GM18861 (cell line): ENCODE measurements at regions not wholly inside any gene's neighbourhood (a gene's known extent, or its start where the extent isn't known, plus 50 kb on each side); places are given as distances from the start of the nearest gene placed in this dataset.
"Not testable (repeated sequence)": the region's sequence is repeated elsewhere in the genome, so short reads cannot be mapped to it uniquely, and the experiment has no call there.

Source experiments
- ATAC-seq: cut with Tn5 transposase; IDR thresholded peaks from one replicate; pipeline ENCODE4 v1.9.1; 2021; ENCODE audit not compliant: unreplicated experiment

DNA sequence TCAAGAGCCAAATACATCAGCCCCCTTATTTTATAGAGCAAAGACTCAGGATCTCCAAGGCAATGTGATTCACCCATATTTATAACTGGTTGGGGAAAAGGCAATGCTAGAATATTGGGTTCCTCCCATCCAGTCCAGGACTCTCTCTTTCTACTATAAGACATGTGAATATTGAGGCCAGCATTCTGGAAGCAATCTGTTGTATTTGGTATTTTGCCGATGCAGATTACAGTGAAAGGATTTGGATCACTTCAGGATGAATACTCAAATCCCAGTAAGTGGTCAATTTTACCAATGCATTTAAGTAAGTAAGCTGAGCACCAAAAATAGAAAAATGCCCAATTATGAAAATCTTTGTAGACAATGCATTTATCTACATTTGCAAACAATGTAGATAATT, 1834.7 kb upstream of the PIK3C3 start:
- ATAC-seq = no peak

DNA sequence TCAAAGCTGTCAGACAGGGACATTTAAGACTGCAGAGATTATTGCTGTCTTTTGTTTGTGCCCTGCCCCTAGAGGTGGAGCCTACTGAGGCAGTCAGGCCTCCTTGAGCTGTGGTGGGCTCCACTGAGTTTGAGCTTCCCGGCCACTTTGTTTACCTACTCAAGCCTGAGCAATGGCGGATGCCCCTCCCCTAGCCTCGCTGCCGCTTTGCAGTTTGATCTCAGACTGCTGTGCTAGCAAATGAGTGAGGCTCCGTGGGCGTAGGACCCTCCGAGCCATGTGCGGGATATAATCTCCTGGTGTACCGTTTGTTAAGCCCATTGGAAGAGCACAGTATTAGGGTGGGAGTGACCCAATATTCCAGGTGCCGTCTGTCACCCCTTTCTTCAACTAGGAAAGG, 1835.5 kb upstream of the PIK3C3 start:
- ATAC-seq = not testable (repeated sequence)

DNA sequence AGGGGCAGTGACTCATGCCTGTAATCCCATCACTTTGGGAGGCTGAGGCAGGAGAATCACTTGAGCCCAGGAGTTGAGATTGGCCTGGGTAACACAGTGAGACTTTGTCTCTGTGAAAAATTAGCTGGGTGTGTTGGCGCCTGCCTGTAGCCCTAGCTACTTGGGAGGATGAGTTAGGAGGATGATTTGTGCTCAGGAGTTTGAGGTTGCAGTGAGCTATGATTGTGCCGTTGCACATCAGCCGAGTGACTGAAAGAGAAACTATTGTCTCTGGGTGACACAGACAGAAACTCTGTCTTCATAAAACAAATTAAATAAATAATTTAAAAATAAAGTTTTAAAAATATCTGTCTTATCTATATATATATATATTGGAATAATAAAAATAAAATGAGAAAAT, 1844.6 kb upstream of the PIK3C3 start:
- no peak for ATAC-seq

DNA sequence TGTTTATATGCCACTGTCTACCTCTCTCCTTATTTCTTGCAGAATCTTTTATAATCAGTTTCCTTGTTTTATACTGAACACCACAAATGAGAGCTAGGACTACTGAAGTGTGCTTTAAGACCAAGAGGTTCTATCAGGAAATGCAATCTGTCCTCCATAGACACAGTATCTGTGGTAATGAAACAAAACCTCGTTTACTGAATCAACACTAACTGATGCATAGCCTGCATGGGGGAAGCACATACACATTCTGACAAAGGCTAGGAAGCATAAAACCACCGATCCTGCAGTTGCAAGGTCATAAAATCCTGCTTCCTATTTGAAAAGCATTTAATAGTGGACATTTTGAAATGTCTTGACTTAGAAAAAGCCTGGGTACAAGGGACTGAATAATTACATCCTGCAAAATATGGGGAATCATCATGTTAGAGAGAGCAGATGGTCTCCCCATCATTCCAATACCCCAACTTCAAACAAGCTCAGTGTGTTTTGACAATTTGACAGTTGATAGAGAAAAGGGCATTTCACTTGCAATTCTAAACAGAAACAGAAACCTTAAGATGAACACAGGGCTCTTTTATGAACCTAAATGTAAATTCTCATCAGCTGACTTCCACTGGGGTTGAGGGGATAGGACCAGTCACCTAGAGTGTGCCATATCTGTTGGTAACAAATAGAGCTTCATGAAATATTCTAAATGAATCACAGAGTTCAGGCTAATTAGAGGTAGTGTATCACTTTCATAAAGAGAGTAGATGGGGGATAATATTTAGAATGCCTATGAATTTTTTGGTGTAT, 1845.6 kb upstream of the PIK3C3 start:
- no peak for ATAC-seq

DNA sequence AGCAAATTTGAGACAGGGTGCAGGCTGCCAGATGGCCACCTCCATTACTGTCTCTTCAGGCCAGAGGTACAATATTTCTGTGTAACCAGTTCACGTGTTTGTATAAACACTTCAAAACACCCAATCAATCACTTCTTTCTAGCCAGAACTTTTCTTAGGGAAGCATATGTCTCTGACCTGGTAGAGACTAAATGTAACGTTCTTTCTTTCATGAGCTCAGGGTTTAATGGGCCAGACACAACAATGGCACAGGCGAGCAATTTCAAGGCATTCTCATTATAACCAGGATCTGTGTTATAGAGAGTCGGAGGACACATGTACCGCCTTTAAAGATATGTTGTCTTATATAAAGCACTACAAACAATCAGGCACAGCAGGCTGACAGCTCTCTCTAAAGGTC, 1846.4 kb upstream of the PIK3C3 start:
- no peak for ATAC-seq

DNA sequence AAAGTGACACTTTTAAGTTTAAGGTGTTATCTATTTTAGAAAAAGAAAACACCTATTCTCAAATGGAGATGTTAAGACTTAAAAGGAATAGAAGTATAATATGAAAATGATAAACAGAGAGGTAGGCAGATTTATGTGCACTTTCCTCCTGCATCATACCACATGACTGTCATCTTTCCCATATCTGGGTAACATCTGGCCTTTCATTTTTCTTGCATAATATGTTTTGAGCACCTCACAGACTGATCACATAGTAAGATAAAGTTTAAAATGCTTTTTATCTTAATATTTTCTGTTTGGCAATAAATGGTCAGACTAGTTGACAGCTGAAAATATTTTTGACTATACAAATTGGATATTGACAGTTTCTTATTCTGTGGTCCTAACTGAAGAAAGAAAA, 1852.1 kb upstream of the PIK3C3 start:
- no peak for ATAC-seq

DNA sequence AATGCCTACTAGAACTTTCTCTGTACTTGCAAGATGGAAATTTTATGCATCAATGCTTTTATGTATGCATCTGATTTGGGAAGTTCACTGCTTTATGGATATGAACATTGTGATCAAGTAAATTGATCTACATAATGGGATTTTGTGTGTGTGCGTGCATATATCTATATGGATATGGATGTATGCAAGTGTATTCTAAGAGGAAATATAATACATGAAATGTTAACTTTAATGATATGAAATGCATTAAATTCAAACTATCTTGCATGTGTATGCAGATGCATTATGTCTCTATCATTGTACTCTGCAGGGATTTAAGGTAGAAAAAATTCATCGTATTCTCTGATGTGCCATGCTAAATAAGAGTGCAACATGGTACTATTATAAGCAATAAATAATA, 1855.4 kb upstream of the PIK3C3 start:
- no peak for ATAC-seq

DNA sequence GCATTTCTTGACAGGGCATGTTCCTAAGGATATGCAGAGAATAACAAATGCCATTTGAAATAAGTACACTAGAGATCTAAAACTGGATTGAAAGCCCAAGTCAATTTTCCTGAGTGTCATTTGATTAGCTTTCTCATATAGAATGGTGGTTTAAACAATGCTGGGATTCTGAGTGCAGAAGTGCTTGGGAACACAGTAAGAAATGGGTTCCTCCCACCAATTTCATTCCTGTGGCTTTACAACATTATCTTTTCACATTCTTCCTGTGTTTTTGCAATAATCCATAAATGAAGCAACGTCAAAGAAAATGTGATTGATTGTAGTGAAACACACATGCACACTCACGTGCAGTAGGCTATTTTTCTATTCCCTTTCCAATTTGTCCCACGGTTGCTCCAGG, 1858.4 kb upstream of the PIK3C3 start:
- ATAC-seq = no peak

DNA sequence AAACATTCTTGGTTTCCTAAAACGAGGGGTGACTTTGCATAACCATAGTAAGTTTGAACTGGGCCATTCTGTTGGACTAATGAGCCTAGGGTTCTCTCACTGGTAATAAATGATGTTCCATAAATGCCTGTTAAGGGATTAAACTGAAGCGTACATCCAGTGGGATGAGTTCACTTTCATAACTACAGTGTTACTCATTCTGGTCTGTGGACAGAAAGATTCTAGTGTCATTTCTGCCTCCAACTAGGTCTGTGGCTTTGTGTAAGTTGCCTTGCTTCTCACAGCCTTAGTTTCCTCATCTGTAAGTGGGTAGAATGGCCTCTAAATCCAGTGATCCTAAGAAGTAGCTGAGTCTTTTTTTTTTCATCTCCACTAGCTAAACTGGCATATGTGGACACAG, 1860.6 kb upstream of the PIK3C3 start:
- ATAC-seq = no peak

DNA sequence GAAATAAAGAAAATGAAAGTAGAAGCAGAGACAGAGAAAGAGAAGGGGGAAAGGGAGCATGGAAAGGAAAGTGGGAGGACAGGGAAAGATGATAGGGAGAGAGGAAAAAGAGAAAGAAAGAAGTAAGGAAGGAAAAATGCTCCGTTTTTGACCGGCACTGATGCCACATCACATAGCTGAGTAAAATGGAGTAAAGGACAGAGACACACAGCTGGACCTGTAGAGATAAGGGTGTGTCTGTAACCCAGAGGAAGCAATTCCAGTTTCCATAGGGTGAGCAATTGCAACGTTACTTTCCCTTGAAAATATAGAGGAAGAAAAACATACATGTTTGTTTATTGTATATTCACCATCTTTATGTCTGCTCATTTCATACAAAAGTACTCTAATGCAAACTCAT, 1866.9 kb upstream of the PIK3C3 start:
- no peak for ATAC-seq

DNA sequence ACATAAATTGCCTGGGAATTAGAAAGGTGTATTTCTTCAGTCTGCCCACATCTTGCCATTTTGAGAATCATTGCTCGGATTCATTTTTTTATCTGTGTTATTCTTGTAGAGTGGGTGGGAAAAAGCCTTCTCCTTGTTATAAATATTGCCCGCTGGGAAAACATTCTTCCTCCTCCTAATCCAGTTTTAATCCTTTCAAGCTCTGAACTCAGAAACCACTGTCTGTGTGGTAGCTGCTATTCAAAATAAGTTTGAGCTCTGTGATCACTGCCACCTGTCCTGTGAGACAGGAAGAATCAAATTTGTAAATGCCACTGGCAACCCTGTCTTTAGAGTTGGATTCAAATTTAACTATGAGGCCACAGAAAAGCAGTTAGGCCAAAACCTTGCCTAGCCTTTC, 1875.2 kb upstream of the PIK3C3 start:
- no peak for ATAC-seq

DNA sequence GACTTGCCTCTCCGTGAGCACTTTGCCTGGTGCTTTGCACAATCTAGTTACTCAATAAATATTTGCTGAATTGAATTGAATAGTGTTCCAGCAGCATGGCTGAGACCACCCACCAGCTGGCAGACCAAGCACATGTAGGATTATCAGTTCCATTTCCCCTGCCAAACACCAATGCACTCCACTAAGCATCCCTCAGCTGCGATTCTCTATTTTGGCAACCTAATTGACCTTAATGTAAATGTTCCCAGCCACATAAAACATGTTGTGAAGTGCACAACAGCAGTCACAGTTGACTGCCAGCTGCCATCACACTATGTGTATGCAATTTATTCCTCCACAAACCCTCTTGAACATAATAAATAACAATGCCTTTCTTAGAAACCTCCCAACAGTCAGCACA, 1879.4 kb upstream of the PIK3C3 start:
- no peak for ATAC-seq

DNA sequence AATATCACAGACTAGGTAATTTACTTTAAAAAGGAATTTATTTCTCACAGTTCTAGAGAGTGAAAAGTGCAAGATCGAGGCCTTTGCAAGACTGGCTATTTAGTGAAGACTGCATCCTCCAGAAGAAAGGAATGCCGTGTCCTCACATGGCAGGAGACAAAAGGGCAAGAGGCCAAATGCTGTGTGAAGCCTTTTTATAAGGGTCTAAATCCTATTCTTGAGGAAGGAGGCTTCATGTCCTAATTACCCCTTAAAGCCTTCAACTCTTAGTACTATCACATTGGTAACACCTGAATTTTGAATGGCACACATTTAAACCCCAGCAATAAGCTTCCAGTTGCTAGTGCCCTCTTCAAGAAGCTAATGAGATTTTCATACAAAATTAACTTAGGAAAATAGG, 1882.3 kb upstream of the PIK3C3 start:
- ATAC-seq = no peak

DNA sequence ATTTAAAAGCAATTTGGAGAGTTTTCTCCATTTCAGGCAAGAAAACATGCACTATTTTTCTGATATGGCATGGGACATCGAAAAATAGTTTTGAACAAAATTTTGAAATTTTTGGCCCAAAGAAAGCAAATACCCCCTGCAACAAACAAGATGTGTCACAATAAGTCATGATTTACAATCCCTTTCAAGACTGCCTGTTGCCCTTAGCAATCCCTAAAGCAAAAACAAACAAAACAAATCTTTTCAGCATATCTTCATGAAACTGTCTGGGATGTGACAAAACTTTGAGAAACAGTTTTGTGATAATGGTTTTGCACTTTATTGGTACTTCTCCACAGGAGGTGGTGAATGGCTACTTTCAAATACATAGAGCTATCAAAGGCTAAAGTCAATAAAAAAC, 1888.7 kb upstream of the PIK3C3 start:
- ATAC-seq = no peak

DNA sequence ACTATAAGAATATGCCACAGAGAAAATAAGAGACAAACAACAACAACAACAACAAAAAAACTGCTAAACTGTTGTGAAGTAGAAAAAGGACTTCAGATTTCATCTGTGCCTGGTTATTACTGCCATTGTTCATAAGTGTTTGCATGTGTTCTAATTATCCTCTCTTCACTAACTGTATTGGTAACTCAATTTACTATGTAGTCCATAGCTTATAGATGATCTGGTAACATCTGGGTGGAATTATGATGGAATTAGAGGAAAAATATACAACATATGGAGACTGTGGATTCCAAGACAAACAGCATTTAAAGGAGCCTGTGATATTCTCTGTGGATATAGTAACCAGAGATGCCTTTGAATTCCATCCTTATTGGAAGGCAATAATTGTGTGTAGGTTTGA, 1891.5 kb upstream of the PIK3C3 start:
- ATAC-seq = no peak

DNA sequence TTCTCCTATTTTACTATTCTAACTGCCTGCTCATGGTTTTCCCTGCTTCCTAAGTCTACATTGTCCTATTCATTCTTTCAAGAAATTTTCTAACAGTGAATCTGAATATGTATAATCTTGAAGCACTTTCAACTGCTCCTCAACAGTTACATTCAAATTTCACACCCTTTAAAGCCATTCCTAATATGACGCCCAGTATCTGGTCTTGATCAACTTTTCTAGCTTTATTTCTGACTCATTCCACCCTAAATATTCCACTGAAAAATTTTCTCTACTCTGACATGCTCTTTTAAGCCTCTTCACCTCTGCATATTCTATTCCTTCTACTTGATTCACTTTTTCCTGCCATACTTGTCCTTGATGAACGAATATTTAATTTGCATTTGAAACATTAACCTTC, 1893.9 kb upstream of the PIK3C3 start:
- ATAC-seq = no peak

DNA sequence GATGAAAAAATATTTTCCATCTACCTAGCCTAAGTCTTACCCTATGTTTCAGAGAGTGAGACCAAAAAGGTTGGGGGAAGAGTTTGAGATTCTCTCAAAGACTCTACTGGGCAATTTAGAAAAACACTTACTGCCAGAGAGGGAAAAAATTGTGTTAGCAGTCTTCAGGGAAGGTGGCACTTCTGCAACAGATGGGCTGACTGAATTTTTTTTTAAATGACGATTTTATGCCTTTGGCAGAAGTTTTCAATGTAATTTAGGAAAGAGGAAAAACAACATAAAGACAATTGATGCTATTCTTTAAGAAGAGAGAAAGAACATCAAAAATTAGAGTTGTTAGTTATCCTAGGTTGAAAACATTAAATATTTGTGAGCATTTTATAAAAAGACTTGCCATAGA, 1894.5 kb upstream of the PIK3C3 start:
- no peak for ATAC-seq

DNA sequence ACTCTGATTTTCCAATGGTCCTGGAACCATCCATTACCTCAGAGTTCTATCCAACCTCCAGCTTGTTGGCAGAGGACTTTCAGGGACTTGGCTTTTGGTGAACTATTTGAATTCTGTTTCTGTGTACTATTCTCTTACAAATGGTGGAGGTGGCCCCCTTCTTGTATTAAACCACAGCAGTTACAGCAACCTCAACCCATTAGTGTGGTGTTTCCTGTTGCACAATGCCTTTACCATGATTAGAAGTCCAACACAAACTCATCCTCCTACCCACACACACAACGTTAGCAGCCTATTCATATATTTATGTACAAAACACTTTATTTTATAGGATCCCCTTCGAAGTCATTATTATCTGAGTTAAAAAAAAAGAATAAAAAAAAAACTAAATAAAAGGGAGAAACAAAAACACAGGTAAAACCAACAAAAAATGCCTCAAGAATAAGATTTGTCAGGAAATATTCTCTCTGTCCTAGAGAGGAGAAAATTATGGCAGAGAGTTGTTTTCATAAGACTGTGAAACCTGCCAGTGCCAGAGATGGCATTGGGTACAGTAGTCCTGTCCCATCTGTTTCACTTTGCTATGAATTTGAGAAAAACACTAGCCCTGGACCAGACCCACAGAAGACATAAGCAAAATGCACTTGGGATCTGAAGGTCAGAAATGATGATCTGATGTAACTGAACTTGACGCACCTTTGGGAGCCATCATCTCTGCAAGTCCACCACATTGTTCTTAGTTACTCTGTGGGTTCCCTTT, 1896.0 kb upstream of the PIK3C3 start:
- ATAC-seq = no peak

DNA sequence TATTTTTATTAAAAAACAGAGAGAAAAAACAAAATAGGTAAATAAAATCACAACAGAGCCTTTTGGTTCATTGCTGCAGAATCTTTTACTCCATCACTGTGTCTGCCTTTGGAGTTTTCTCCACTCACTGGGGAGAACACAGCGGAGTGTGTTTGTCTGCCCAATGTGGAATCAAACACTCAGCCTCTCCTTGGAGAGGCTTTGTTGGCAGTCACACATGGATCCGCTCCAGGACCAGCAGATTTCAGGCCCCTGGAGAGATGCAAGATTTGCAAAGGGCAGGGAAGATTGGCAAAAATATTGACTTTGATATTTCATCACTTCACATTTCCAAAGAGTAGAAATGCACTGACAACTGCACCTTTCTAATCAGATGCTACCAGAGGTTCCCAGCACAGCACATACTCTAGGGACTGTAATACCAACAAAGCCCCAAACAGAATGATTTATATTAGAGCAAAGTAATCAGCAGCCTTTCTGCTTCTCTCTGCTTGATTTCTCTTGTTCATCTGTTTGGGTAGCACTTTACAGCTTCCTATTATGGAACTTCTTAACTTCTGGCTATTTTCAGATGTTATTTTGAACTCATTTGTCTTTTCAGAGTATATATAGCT, 1898.8 kb upstream of the PIK3C3 start:
- ATAC-seq = no peak

DNA sequence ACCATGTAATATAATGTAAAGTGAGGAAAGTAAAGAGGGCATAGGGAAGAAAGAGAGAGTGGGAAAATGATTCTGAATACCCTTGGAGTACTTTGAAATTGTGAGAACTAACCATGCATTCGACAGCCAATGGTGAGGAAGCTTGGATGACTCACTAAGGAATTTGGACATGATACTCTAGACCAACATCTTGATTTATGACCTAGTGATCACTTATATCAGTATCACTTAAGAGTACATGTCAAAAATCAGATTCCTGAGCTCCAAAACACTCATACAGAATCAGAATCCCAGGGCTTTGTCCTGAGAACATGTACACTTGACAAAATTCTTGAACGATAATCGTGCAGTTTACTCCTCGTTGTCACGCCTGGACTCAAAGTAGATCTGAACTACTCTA, 1899.8 kb upstream of the PIK3C3 start:
- ATAC-seq = no peak

DNA sequence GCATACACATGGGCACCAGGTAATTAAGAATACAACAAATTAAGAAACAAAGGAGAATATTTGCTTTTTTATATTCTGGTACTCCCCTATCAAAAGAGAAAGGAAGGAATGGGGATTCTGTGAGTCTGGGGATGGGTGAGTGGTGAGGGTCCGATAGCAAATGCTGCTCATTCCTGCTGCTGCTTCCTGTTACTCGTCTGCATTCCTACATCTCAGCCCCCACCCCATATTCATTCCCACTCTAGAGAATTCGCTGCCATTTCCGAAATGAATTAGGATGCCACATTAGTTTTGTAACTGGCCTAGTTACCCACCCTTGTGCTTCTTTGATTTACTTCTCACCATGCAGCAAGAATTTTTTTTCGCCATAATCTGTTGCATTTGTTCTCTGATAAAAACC, 1905.3 kb upstream of the PIK3C3 start:
- ATAC-seq = no peak
